Muscle of leg (tissue), 3 donors: ENCODE measurements at regions not wholly inside any gene's neighbourhood (a gene's known extent, or its start where the extent isn't known, plus 50 kb on each side); places are given as distances from the start of the nearest gene placed in this dataset.

ENCODE experiments used
- DNase-seq: peaks from one replicate; pipeline ENCODE4 v3.0.0; 2013
- H3K27ac ChIP-seq: one replicate; pipeline ENCODE4 v1.5.1; 2013; ENCODE audit warnings: mild to moderate bottlenecking, low read length, control low read depth
- H3K27me3 ChIP-seq: one replicate; pipeline ENCODE4 v1.6.1; 2013; ENCODE audit warnings: low read length; ENCODE audit not compliant: control insufficient read depth, insufficient read depth
- H3K36me3 ChIP-seq: one replicate; pipeline ENCODE4 v1.6.1; 2013; ENCODE audit warnings: low read length; ENCODE audit not compliant: control insufficient read depth, insufficient read depth
- H3K4me1 ChIP-seq: one replicate; pipeline ENCODE4 v1.6.1; 2013; ENCODE audit warnings: low read length; ENCODE audit not compliant: control insufficient read depth, insufficient read depth
- H3K4me3 ChIP-seq: one replicate; pipeline ENCODE4 v1.5.1; 2013; ENCODE audit warnings: low read length, control low read depth
- H3K9me3 ChIP-seq: replicated peaks from 2 replicates; pipeline ENCODE4 v1.6.1; 2013; ENCODE audit warnings: low read depth, low read length; ENCODE audit not compliant: control insufficient read depth
- WGBS: methylation state at CpG from one replicate; pipeline ENCODE4 v1.1.5; 2013; ENCODE audit warnings: missing lambda C conversion rate; ENCODE audit not compliant: insufficient coverage; 5-methylcytosine and 5-hydroxymethylcytosine counted together

- H3K4me3 ChIP-seq: no peak overlapping the region
- no peaks in the 10 kb centered on the region for H3K9me3 ChIP-seq
- H3K36me3 ChIP-seq: no peaks in the 10 kb centered on the region
- no peaks in the 10 kb centered on the region for H3K27me3 ChIP-seq
- no peak for DNase-seq
- no peaks in the 10 kb centered on the region for H3K4me1 ChIP-seq
- no peak overlapping the region for H3K27ac ChIP-seq
- no CpG with 5 or more reads among the region's 2 CpGs for WGBS
Observed at GRCh38 chr3:117556646-117557407, 847.2 kb downstream of the TUSC7 start.

GRCh38 chr3:117557464-117558090 lies 848.0 kb downstream of the TUSC7 start:
- no peak overlapping the region for H3K4me3 ChIP-seq
- no peak overlapping the region for H3K27ac ChIP-seq
- no peaks in the 10 kb centered on the region for H3K27me3 ChIP-seq
- no peaks in the 10 kb centered on the region for H3K36me3 ChIP-seq
- no peaks in the 10 kb centered on the region for H3K4me1 ChIP-seq
- no peak for DNase-seq
- no peaks in the 10 kb centered on the region for H3K9me3 ChIP-seq
- no CpG with 5 or more reads among the region's 2 CpGs for WGBS

GRCh38 chr3:117558681-117559080 lies 849.1 kb downstream of the TUSC7 start:
- no peak overlapping the region for H3K4me3 ChIP-seq
- no CpG with 5 or more reads among the region's 1 CpG for WGBS
- H3K4me1 ChIP-seq: no peaks in the 10 kb centered on the region
- H3K36me3 ChIP-seq: no peaks in the 10 kb centered on the region
- no peaks in the 10 kb centered on the region for H3K27me3 ChIP-seq
- H3K27ac ChIP-seq: no peak overlapping the region
- H3K9me3 ChIP-seq: no peaks in the 10 kb centered on the region
- no peak for DNase-seq

GRCh38 chr3:117562000-117562399 lies 852.4 kb downstream of the TUSC7 start:
- 80% methylated on average over 1 of the region's 2 CpGs for WGBS
- no peaks in the 10 kb centered on the region for H3K4me1 ChIP-seq
- DNase-seq: no peak
- H3K27me3 ChIP-seq: no peaks in the 10 kb centered on the region
- H3K4me3 ChIP-seq: no peak overlapping the region
- no peaks in the 10 kb centered on the region for H3K9me3 ChIP-seq
- H3K27ac ChIP-seq: no peak overlapping the region
- H3K36me3 ChIP-seq: no peaks in the 10 kb centered on the region

GRCh38 chr3:117563063-117563462 lies 853.5 kb downstream of the TUSC7 start:
- H3K9me3 ChIP-seq: no peaks in the 10 kb centered on the region
- H3K27ac ChIP-seq: no peak overlapping the region
- no peaks in the 10 kb centered on the region for H3K27me3 ChIP-seq
- H3K36me3 ChIP-seq: no peaks in the 10 kb centered on the region
- no peak overlapping the region for H3K4me3 ChIP-seq
- no peaks in the 10 kb centered on the region for H3K4me1 ChIP-seq
- WGBS: 100% methylated on average over 3 of the region's 4 CpGs
- DNase-seq: no peak

- no peaks in the 10 kb centered on the region for H3K36me3 ChIP-seq
- no peak overlapping the region for H3K4me3 ChIP-seq
- H3K9me3 ChIP-seq: no peaks in the 10 kb centered on the region
- no peak for DNase-seq
- no peaks in the 10 kb centered on the region for H3K4me1 ChIP-seq
- H3K27ac ChIP-seq: no peak overlapping the region
- no peaks in the 10 kb centered on the region for H3K27me3 ChIP-seq
Observed at GRCh38 chr3:117565777-117566176, 856.2 kb downstream of the TUSC7 start.

GRCh38 chr3:117566926-117567325 lies 857.3 kb downstream of the TUSC7 start:
- WGBS: no CpG with 5 or more reads among the region's 2 CpGs
- H3K27me3 ChIP-seq: no peaks in the 10 kb centered on the region
- H3K9me3 ChIP-seq: no peaks in the 10 kb centered on the region
- H3K27ac ChIP-seq: no peak overlapping the region
- H3K36me3 ChIP-seq: no peaks in the 10 kb centered on the region
- no peak overlapping the region for H3K4me3 ChIP-seq
- H3K4me1 ChIP-seq: no peaks in the 10 kb centered on the region
- DNase-seq: no peak

- no peaks in the 10 kb centered on the region for H3K4me1 ChIP-seq
- no peaks in the 10 kb centered on the region for H3K36me3 ChIP-seq
- no peak overlapping the region for H3K27ac ChIP-seq
- DNase-seq: no peak
- 60% methylated on average over 1 of the region's 3 CpGs for WGBS
- no peaks in the 10 kb centered on the region for H3K27me3 ChIP-seq
- H3K4me3 ChIP-seq: no peak overlapping the region
- H3K9me3 ChIP-seq: no peaks in the 10 kb centered on the region
Observed at GRCh38 chr3:117567382-117567781, 857.8 kb downstream of the TUSC7 start.

GRCh38 chr3:117567906-117568305 lies 858.3 kb downstream of the TUSC7 start:
- Histone ChIP-seq H3K4me3 (no peak overlapping the region), H3K36me3 (no peaks in the 10 kb centered on the region), H3K27me3 (no peaks in the 10 kb centered on the region), H3K9me3 (no peaks in the 10 kb centered on the region), H3K4me1 (no peaks in the 10 kb centered on the region), H3K27ac (no peak overlapping the region)
- no peak for DNase-seq

GRCh38 chr3:117572786-117573185 lies 863.2 kb downstream of the TUSC7 start:
- no peaks in the 10 kb centered on the region for H3K4me1 ChIP-seq
- no peaks in the 10 kb centered on the region for H3K27me3 ChIP-seq
- DNase-seq: peak; percentile 51
- no peak overlapping the region for H3K27ac ChIP-seq
- no peak overlapping the region for H3K4me3 ChIP-seq
- H3K36me3 ChIP-seq: no peaks in the 10 kb centered on the region
- WGBS: 20% methylated on average over 1 of the region's 1 CpG
- no peaks in the 10 kb centered on the region for H3K9me3 ChIP-seq
